ENCODE measurements at regions not wholly inside any gene's neighbourhood (a gene's known extent, or its start where the extent isn't known, plus 50 kb on each side); places are given as distances from the start of the nearest gene placed in this dataset.

- no peak for TF ChIP-seq MAFK (IDR thresholded peaks at IDR 0.05; ENCODE audit: low read depth, low read length)
These were observed 126.1 kb downstream of the GAS1 start (continued) for GRCh38 chr9:86821006-86821845.

GRCh38 chr9:86819552-86819951, 127.8 kb downstream of the GAS1 start:
- ChIA-PET CTCF (no interaction called here), POLR2A (ENCODE audit: unreplicated experiment) (no interaction called here)
- H4K5ac ChIP-seq (ENCODE audit: low read depth, low read length), result no peak overlapping the region
- ATAC-seq (ENCODE audit: low read depth), result no peak
- no peak for DNase-seq
- H3K14ac ChIP-seq (replicated peaks; ENCODE audit: low read depth, low read length), result no peak overlapping the region
- no peaks in the 10 kb centered on the region for H3K36me3 ChIP-seq (ENCODE audit: control insufficient read depth, insufficient read depth, low read length)
- in situ Hi-C loops (cut with MboI; ENCODE audit: low sequenced_read_pairs) (no loop called here), intact Hi-C loops (cut with micrococcal nuclease) (no loop called here), dilution Hi-C loops (cut with HindIII; ENCODE audit: low sequenced_read_pairs, unreplicated experiment) (no loop called here)
- WGBS, 2 experiments (ENCODE audit: extremely low coverage in 2 of 2, insufficient read length in 1 of 2), result no CpG with 5 or more reads among the region's 1 CpG
- H2AFZ ChIP-seq (replicated peaks; ENCODE audit: low read length, poor library complexity), result no peak overlapping the region
- H2BK15ac ChIP-seq (ENCODE audit: low read depth, low read length), result no peak overlapping the region
- peaks cover 14% of the 10 kb centered on the region for H3K9me3 ChIP-seq (ENCODE audit: control insufficient read depth, insufficient read depth, low read length)
- H3K9ac ChIP-seq (ENCODE audit: low read depth, low read length), result no peak overlapping the region
- H3K79me1 ChIP-seq (ENCODE audit: low read depth in 1 of 2, low read length in 2 of 2), result no peaks in the 10 kb centered on the region
- no peak overlapping the region for H3K23ac ChIP-seq (ENCODE audit: low read depth, low read length)
- TF ChIP-seq ELK1 (IDR thresholded peaks at IDR 0.05; ENCODE audit: borderline replicate concordance, low read depth, low read length) (no peak), SMC3 (IDR thresholded peaks at IDR 0.05; ENCODE audit: low read depth, low read length) (no peak), NFE2L2 (IDR thresholded peaks at IDR 0.05; ENCODE audit: low read depth, low read length) (no peak), MXI1 (IDR thresholded peaks at IDR 0.05; ENCODE audit: borderline replicate concordance, low read depth, low read length) (no peak), POLR2A (IDR thresholded peaks at IDR 0.05; ENCODE audit: low read depth, low read length) (no peak)
- H3K9me1 ChIP-seq (ENCODE audit: insufficient read depth, low read length), result no peaks in the 10 kb centered on the region
- H4K20me1 ChIP-seq (ENCODE audit: insufficient read depth, low read length), result no peaks in the 10 kb centered on the region
- no peak overlapping the region for H3K18ac ChIP-seq (ENCODE audit: low read depth, low read length)
- H2AK9ac ChIP-seq (replicated peaks; ENCODE audit: low read depth, low read length, poor library complexity), result no peak overlapping the region
- H3K27ac ChIP-seq (ENCODE audit: insufficient read depth, low read length), result no peak overlapping the region
- no TSS peak for BruUV-seq (replicated peaks)
- H4K91ac ChIP-seq (ENCODE audit: insufficient read depth, low read depth, low read length), result no peak overlapping the region
- H2BK5ac ChIP-seq (ENCODE audit: low read depth, low read length, poor library complexity, severe bottlenecking), result no peak overlapping the region
- H3K27me3 ChIP-seq (ENCODE audit: control insufficient read depth, insufficient read depth, low read length), result peaks cover 5% of the 10 kb centered on the region
- peaks cover 9% of the 10 kb centered on the region for H3K4me1 ChIP-seq (ENCODE audit: control insufficient read depth, insufficient read depth, low read length)
- H3K4ac ChIP-seq (ENCODE audit: low read depth, low read length), result no peak overlapping the region
- H3K4me3 ChIP-seq (ENCODE audit: insufficient read depth, low read depth, low read length), result no peak overlapping the region
- no peak overlapping the region for H2AK5ac ChIP-seq (ENCODE audit: low read depth, low read length)
- H3K56ac ChIP-seq (ENCODE audit: extremely low read depth, insufficient read depth, low read length), result no peak overlapping the region
- no peak overlapping the region for H2BK120ac ChIP-seq (ENCODE audit: low read depth, low read length)
- no peak overlapping the region for H3K4me2 ChIP-seq (ENCODE audit: low read depth, low read length)
- H4K8ac ChIP-seq (ENCODE audit: low read depth in 2 of 2, low read length in 2 of 2), result no peak overlapping the region
- H2BK20ac ChIP-seq (ENCODE audit: low read depth, low read length), result no peak overlapping the region
